H1 (cell line): ENCODE measurements at regions not wholly inside any gene's neighbourhood (a gene's known extent, or its start where the extent isn't known, plus 50 kb on each side); places are given as distances from the start of the nearest gene placed in this dataset.

Source experiments
- CHD2 ChIP-seq: IDR thresholded peaks from 2 replicates; pipeline ENCODE4 v1.6.1; 2012; ENCODE audit warnings: low read length, improper control_type of control experiment
- NRF1 ChIP-seq: IDR thresholded peaks from 2 replicates; pipeline ENCODE4 v1.6.1; 2011; ENCODE audit warnings: mild to moderate bottlenecking, low read depth, low read length, improper control_type of control experiment

GRCh38 chr3:82082796-82083195 is 321.4 kb upstream of the GBE1 start (continued):
- TF ChIP-seq CHD2: no peak
- TF ChIP-seq NRF1: no peak
- TF ChIP-seq, all 59 proteins: peak for 0
